ENCODE measurements at regions not wholly inside any gene's neighbourhood (a gene's known extent, or its start where the extent isn't known, plus 50 kb on each side); places are given as distances from the start of the nearest gene placed in this dataset.

- Histone ChIP-seq H3K4me3 (no peak overlapping the region), H3K27ac (no peak overlapping the region), H3K4me1 (peaks cover 3% of the 10 kb centered on the region), H3K36me3 (ENCODE audit: insufficient read depth in 1 of 2, low read depth in 1 of 2) (no peaks in the 10 kb centered on the region), H3K27me3 (ENCODE audit: insufficient read depth in 3 of 3, low read length in 2 of 3) (no peaks in the 10 kb centered on the region), H3K9me3 (no peaks in the 10 kb centered on the region)
- 91 to 98% (median 94%) methylated on average over 1 of the region's 1 CpG for WGBS, 3 donors
- DNase-seq, result no peak
- ATAC-seq, result no peak
- no peak for TF ChIP-seq CTCF (IDR thresholded peaks at IDR 0.05)
- intact Hi-C loops (cut with DNase I), result no loop called here
These were observed 432.8 kb downstream of the HDGFL1 start for GRCh38 chr6:23002044-23002619.

- Histone ChIP-seq H3K4me3 (peak overlapping the region; percentile 39), H3K27ac (peak overlapping the region; percentile 15), H3K4me1 (peaks cover 3% of the 10 kb centered on the region), H3K36me3 (ENCODE audit: insufficient read depth in 1 of 2, low read depth in 1 of 2) (no peaks in the 10 kb centered on the region), H3K9me3 (peaks cover 4% of the 10 kb centered on the region), H3K27me3 (ENCODE audit: insufficient read depth in 3 of 3, low read length in 2 of 3) (no peaks in the 10 kb centered on the region)
- ATAC-seq (peak; percentile 75 to 97 (median 84)), DNase-seq (peak in 1 of 2 donors; percentile 56)
- intact Hi-C loops (cut with DNase I), result no loop called here
- WGBS, 3 donors, result 13 to 23% (median 15%) methylated on average over 14 of the region's 14 CpGs
- no peak for TF ChIP-seq CTCF (IDR thresholded peaks at IDR 0.05)
These were observed 434.5 kb downstream of the HDGFL1 start for GRCh38 chr6:23003671-23004467.

GRCh38 chr6:23006656-23007055 is 437.3 kb downstream of the HDGFL1 start:
- DNase-seq, result no peak
- Histone ChIP-seq H3K27me3 (ENCODE audit: insufficient read depth in 3 of 3, low read length in 2 of 3) (no peaks in the 10 kb centered on the region), H3K4me1 (peaks cover 3% of the 10 kb centered on the region), H3K27ac (no peak overlapping the region), H3K9me3 (peaks cover 10% of the 10 kb centered on the region), H3K36me3 (ENCODE audit: insufficient read depth in 1 of 2, low read depth in 1 of 2) (no peaks in the 10 kb centered on the region), H3K4me3 (no peak overlapping the region)
- no peak for TF ChIP-seq CTCF (IDR thresholded peaks at IDR 0.05)
- ATAC-seq, result no peak
- intact Hi-C loops (cut with DNase I), result no loop called here
- WGBS, 3 donors, result 0 to 89% (median 46%) methylated on average over 1 of the region's 1 CpG

GRCh38 chr6:23011615-23012014 is 442.2 kb downstream of the HDGFL1 start:
- no peak for TF ChIP-seq CTCF (IDR thresholded peaks at IDR 0.05)
- ATAC-seq, result no peak
- peaks cover 10% of the 10 kb centered on the region for H3K9me3 ChIP-seq
- intact Hi-C loops (cut with DNase I), result no loop called here
- H3K4me3 ChIP-seq, result no peak overlapping the region
- no peak for DNase-seq
- H3K36me3 ChIP-seq (ENCODE audit: insufficient read depth in 1 of 2, low read depth in 1 of 2), result no peaks in the 10 kb centered on the region
- H3K4me1 ChIP-seq, result no peaks in the 10 kb centered on the region
- no peak overlapping the region for H3K27ac ChIP-seq
- no peaks in the 10 kb centered on the region for H3K27me3 ChIP-seq (ENCODE audit: insufficient read depth in 3 of 3, low read length in 2 of 3)
